K562 (cell line): ENCODE measurements at regions not wholly inside any gene's neighbourhood (a gene's known extent, or its start where the extent isn't known, plus 50 kb on each side); places are given as distances from the start of the nearest gene placed in this dataset.

ENCODE experiments used
- ATAC-seq: fragments of 200-7000 bp; cut with Tn5 transposase; 3 replicates; pipeline ENCODE4 v1.9.1; 2020; ENCODE audit warnings: moderate library complexity
- BruUV-seq: library from RNA; stranded (reverse); fragments of 400-500 nt; replicated peaks from 2 replicates; lab custom pipeline; 2021; lab: Mats Ljungman, UMichigan
- CTCF ChIA-PET: fragments of 300-600 bp; formaldehyde crosslinking; extraction: SDS; loops from one replicate; lab custom pipeline; 2021; ENCODE audit warnings: low intra/inter-chr PET ratio; lab: Yijun Ruan, JAX
- POLR2A ChIA-PET: fragments of 300-600, 350-650 bp; sonication (Branson Sonifier 250); formaldehyde crosslinking; extraction: SDS; loops from one replicate; lab custom pipeline; 2021; ENCODE audit warnings: antibody characterized with exemption, inconsistent platforms; lab: Yijun Ruan, JAX
- DNase-seq, 4 experiments: peaks; one replicate each; pipeline versions ENCODE4 v3.0.0 to v3.0.0-alpha.2; 2011 to 2018; ENCODE audit warnings: low spot score in 3 of 4, mixed read lengths in 3 of 4; ENCODE audit errors: extremely low read depth in 1 of 4
- FAIRE-seq: peaks from 2 replicates; lab custom pipeline; 2011; peaks lifted over from hg19 to GRCh38; lab: Jason Lieb, UNC
- H2AFZ ChIP-seq: 2 replicates; pipeline ENCODE4 v1.6.0; 2011; ENCODE audit warnings: low read depth, low read length, control low read depth, inconsistent platforms
- H3K27ac ChIP-seq: fragments of 200-600 bp; 3 replicates; pipeline ENCODE4 v1.8.0; 2011; ENCODE audit warnings: low read depth, mild to moderate bottlenecking, control low read depth, inconsistent platforms, low read length, moderate library complexity, mixed read lengths; ENCODE audit errors: extremely low read depth
- H3K27me3 ChIP-seq, 2 experiments: fragments of 300-600 bp in 1 of 2; 2 replicates in 1 of 2; 3 replicates in 1 of 2; pipeline versions ENCODE4 v1.6.0 to v1.8.0; 2011; ENCODE audit warnings: inconsistent platforms in 2 of 2, low read length in 2 of 2, mild to moderate bottlenecking in 1 of 2, mixed read lengths in 1 of 2, moderate library complexity in 1 of 2; ENCODE audit not compliant: control insufficient read depth in 2 of 2, insufficient read depth in 2 of 2
- H3K36me3 ChIP-seq: fragments of 300-600 bp; 3 replicates; pipeline ENCODE4 v1.8.0; 2011; ENCODE audit warnings: mild to moderate bottlenecking, low read length, inconsistent platforms; ENCODE audit not compliant: control insufficient read depth, insufficient read depth
- H3K4me1 ChIP-seq, 2 experiments: fragments of 200-600 bp in 1 of 2; replicated peaks in 1 of 2; 2 replicates in 1 of 2; 3 replicates in 1 of 2; pipeline versions ENCODE4 v1.5.1 to v1.8.0; 2011; ENCODE audit warnings: inconsistent platforms in 2 of 2, low read length in 2 of 2, mild to moderate bottlenecking in 1 of 2, mixed read lengths in 1 of 2, moderate library complexity in 1 of 2; ENCODE audit not compliant: control insufficient read depth in 2 of 2, insufficient read depth in 2 of 2
- H3K4me2 ChIP-seq: 2 replicates; pipeline ENCODE4 v1.6.1; 2011; ENCODE audit warnings: low read length, control low read depth, inconsistent platforms, mixed read lengths; ENCODE audit not compliant: insufficient read depth
- H3K4me3 ChIP-seq: fragments of 200-600 bp; sonication (generic), shearing (Covaris generic); 2 replicates; pipeline ENCODE4 v1.5.1; 2016; ENCODE audit warnings: control low read depth, inconsistent platforms
- H3K79me2 ChIP-seq: fragments of 200-600 bp; 3 replicates; pipeline ENCODE4 v1.8.0; 2011; ENCODE audit warnings: low read length, inconsistent platforms; ENCODE audit not compliant: control insufficient read depth, insufficient read depth
- H3K9ac ChIP-seq, 2 experiments: 2 replicates each; pipeline versions ENCODE4 v1.6.0 to v1.6.1; 2011; ENCODE audit warnings: low read depth in 2 of 2, low read length in 2 of 2, control low read depth in 1 of 2, inconsistent platforms in 1 of 2, mild to moderate bottlenecking in 1 of 2, mixed read lengths in 1 of 2; ENCODE audit not compliant: insufficient read depth in 1 of 2
- H3K9me1 ChIP-seq: one replicate; pipeline ENCODE4 v1.6.0; 2011; ENCODE audit warnings: inconsistent platforms, mild to moderate bottlenecking, low read length, moderate library complexity; ENCODE audit not compliant: control insufficient read depth, insufficient read depth
- H3K9me3 ChIP-seq: replicated peaks from 2 replicates; pipeline ENCODE4 v1.5.1; 2011; ENCODE audit warnings: low read depth, low read length, inconsistent platforms; ENCODE audit not compliant: control insufficient read depth, insufficient read depth
- H4K20me1 ChIP-seq: replicated peaks from 2 replicates; pipeline ENCODE4 v1.6.1; 2011; ENCODE audit warnings: low read length, inconsistent platforms, mixed read lengths; ENCODE audit not compliant: control insufficient read depth, insufficient read depth
- BDP1 ChIP-seq: IDR thresholded peaks from 3 replicates; pipeline ENCODE4 v1.6.1; 2011; ENCODE audit not compliant: insufficient read length, insufficient read depth
- CREBBP ChIP-seq: IDR thresholded peaks from one replicate; pipeline ENCODE4 v1.6.1; 2012; ENCODE audit warnings: low read depth, mild to moderate bottlenecking, control low read depth, inconsistent platforms, low read length
- IRF1 ChIP-seq: sonication (generic); formaldehyde crosslinking; IDR thresholded peaks from 2 replicates; pipeline ENCODE4 v1.8.0; 2022; ENCODE audit warnings: missing genetic modification reagents, mild to moderate bottlenecking, borderline replicate concordance
- TFAP4 ChIP-seq: sonication (generic); formaldehyde crosslinking; IDR thresholded peaks from 2 replicates; pipeline ENCODE4 v1.8.0; 2022; ENCODE audit warnings: missing genetic modification reagents, mild to moderate bottlenecking, moderate library complexity, borderline replicate concordance
- ZC3H11A ChIP-seq: IDR thresholded peaks from 2 replicates; pipeline ENCODE4 v1.6.1; 2012; ENCODE audit warnings: low read depth, low read length, improper control_type of control experiment
- ZNF134 ChIP-seq: fragments of 250-450 bp; sonication (Bioruptor Pico); conservative IDR thresholded peaks from 2 replicates; pipeline ENCODE4 v1.4.0; 2020
- ZNF184 ChIP-seq: sonication (generic); formaldehyde crosslinking; IDR thresholded peaks from 2 replicates; pipeline ENCODE4 v1.5.0; 2020; ENCODE audit warnings: missing genetic modification reagents
- WGBS: fragments of 100-300 bp; shearing (Covaris generic); methylation state at CpG from one replicate; pipeline ENCODE4 v1.1.6; 2016; ENCODE audit warnings: low coverage, mixed read lengths; ENCODE audit not compliant: insufficient coverage; ENCODE audit errors: missing lambda C conversion rate; 5-methylcytosine and 5-hydroxymethylcytosine counted together
- in situ Hi-C: fragments of 300-500 bp; cut with MboI; formaldehyde crosslinking; loops from 4 replicates; pipeline ENCODE4 v1.15.0; 2018; ENCODE audit warnings: inconsistent platforms, mixed read lengths
- intact Hi-C: fragments of 100-400 bp; cut with micrococcal nuclease; formaldehyde crosslinking; loops from 2 replicates; pipeline ENCODE4 v1.14.2; 2022

GRCh38 chr6:145043926-145044500, 691.3 kb downstream of the EPM2A start:
- in situ Hi-C loops, result no loop called here
- H4K20me1 ChIP-seq, result no peaks in the 10 kb centered on the region
- no TSS peak for BruUV-seq
- CTCF ChIA-PET, result interaction anchor here (0.7 kb wide), 1 partner anchor 111 kb away, joined by 3 read pairs; no protein-coding TSS in a partner anchor
- POLR2A ChIA-PET, result no interaction called here
- FAIRE-seq, result no peak
- no peak for TF ChIP-seq BDP1
- no peak for TF ChIP-seq TFAP4
- no peak for TF ChIP-seq CREBBP
- TF ChIP-seq ZNF184 (CRISPR knock-in tag), result no peak
- TF ChIP-seq IRF1 (CRISPR knock-in tag), result no peak
- no peak for TF ChIP-seq ZC3H11A
- no peak for TF ChIP-seq ZNF134 (CRISPR knock-in tag)
- TF ChIP-seq, all 486 proteins: peak for 0
- intact Hi-C loops, result no loop called here
- Histone ChIP-seq H3K4me3 (no peak overlapping the region), H3K27me3 (no peaks in the 10 kb centered on the region), H3K36me3 (no peaks in the 10 kb centered on the region), H3K79me2 (no peaks in the 10 kb centered on the region), H3K9me3 (no peaks in the 10 kb centered on the region; the same call in 1 of the 2 replicates), H3K27ac (no peak overlapping the region), H3K9me1 (no peaks in the 10 kb centered on the region), H3K9ac (no peak overlapping the region), H3K4me1 (no peaks in the 10 kb centered on the region), H2AFZ (no peak overlapping the region), H3K4me2 (no peak overlapping the region)
- no peak for DNase-seq
- no peak for ATAC-seq
- 0% methylated on average over 5 of the region's 5 CpGs for WGBS
